Caco-2 (cell line): ENCODE measurements at regions not wholly inside any gene's neighbourhood (a gene's known extent, or its start where the extent isn't known, plus 50 kb on each side); places are given as distances from the start of the nearest gene placed in this dataset.

ENCODE experiments used
- BruUV-seq: library from RNA; stranded (reverse); fragments of 400-500 nt; replicated peaks from 2 replicates; lab custom pipeline; 2021; lab: Mats Ljungman, UMichigan
- CTCF ChIA-PET: fragments of 300-600 bp; sonication (Branson Sonifier 250); formaldehyde crosslinking; loops from one replicate; lab custom pipeline; 2022; ENCODE audit warnings: antibody characterized with exemption; lab: Charles Lee
- POLR2A ChIA-PET: fragments of 300-600 bp; sonication (Branson Sonifier 250); formaldehyde crosslinking; loops from one replicate; lab custom pipeline; 2022; ENCODE audit warnings: antibody characterized with exemption; lab: Charles Lee
- DNase-seq, 2 experiments: peaks; one replicate each; pipeline versions ENCODE4 v3.0.0 to v3.0.0-alpha.2; 2020 to 2022
- H3K27me3 ChIP-seq: replicated peaks from 2 replicates; pipeline ENCODE4 v1.6.0; 2011; ENCODE audit warnings: low read length; ENCODE audit not compliant: control insufficient read depth, insufficient read depth
- H3K36me3 ChIP-seq: 2 replicates; pipeline ENCODE4 v1.5.1; 2011; ENCODE audit warnings: low read length; ENCODE audit not compliant: control insufficient read depth, insufficient read depth
- H3K4me1 ChIP-seq: fragments of 250-450 bp; sonication (Bioruptor Pico); 2 replicates; pipeline ENCODE4 v1.5.1; 2020; ENCODE audit warnings: mild to moderate bottlenecking
- H3K4me3 ChIP-seq: 2 replicates; pipeline ENCODE4 v1.5.1; 2011; ENCODE audit warnings: low read depth, mild to moderate bottlenecking, control low read depth, low read length
- H3K9me3 ChIP-seq: fragments of 250-450 bp; sonication (Bioruptor Pico); 2 replicates; pipeline ENCODE4 v1.5.1; 2020; ENCODE audit warnings: mild to moderate bottlenecking, moderate library complexity
- H3K27ac Mint-ChIP-seq: one replicate; pipeline ENCODE4 v1.8.0; 2022; ENCODE audit warnings: mixed read lengths; ENCODE audit not compliant: unreplicated experiment
- H3K27me3 Mint-ChIP-seq: one replicate; pipeline ENCODE4 v1.8.0; 2022; ENCODE audit warnings: mixed read lengths; ENCODE audit not compliant: insufficient read depth, unreplicated experiment
- H3K36me3 Mint-ChIP-seq: one replicate; pipeline ENCODE4 v1.8.0; 2022; ENCODE audit warnings: mild to moderate bottlenecking, mixed read lengths; ENCODE audit not compliant: insufficient read depth, unreplicated experiment
- H3K4me1 Mint-ChIP-seq: one replicate; pipeline ENCODE4 v1.8.0; 2022; ENCODE audit warnings: low read depth, mixed read lengths; ENCODE audit not compliant: unreplicated experiment
- H3K4me3 Mint-ChIP-seq: one replicate; pipeline ENCODE4 v1.8.0; 2022; ENCODE audit warnings: mild to moderate bottlenecking, moderate library complexity, mixed read lengths; ENCODE audit not compliant: unreplicated experiment
- H3K9me3 Mint-ChIP-seq: one replicate; pipeline ENCODE4 v1.8.0; 2022; ENCODE audit warnings: mixed read lengths; ENCODE audit not compliant: unreplicated experiment
- intact Hi-C: fragments of 100-400 bp; cut with micrococcal nuclease; formaldehyde crosslinking; loops from one replicate; pipeline ENCODE4 v1.10.0; 2022; ENCODE audit not compliant: unreplicated experiment
- TF ChIP-seq, protein P1 (sequence below), 2 experiments: fragments of 200-600 bp in 1 of 2; IDR thresholded peaks; 1 replicate in 1 of 2; 2 replicates in 1 of 2; pipeline versions ENCODE4 v1.5.1 to v1.8.0; 2011 to 2022; ENCODE audit warnings: antibody characterized with exemption in 1 of 2, control low read depth in 1 of 2, inconsistent platforms in 1 of 2, low read depth in 1 of 2, low read length in 1 of 2, mild to moderate bottlenecking in 1 of 2, moderate library complexity in 1 of 2; ENCODE audit not compliant: insufficient read depth in 1 of 2, severe bottlenecking in 1 of 2, unreplicated experiment in 1 of 2

GRCh38 chrX:110588853-110589252 lies 206.8 kb downstream of the CHRDL1 start:
- H3K4me3 Mint-ChIP-seq = no peak overlapping the region
- CTCF ChIA-PET = interaction anchor here (1.4 kb wide), 1 partner anchor 258 kb away, joined by 3 read pairs; no protein-coding TSS in a partner anchor
- H3K9me3 ChIP-seq = no peaks in the 10 kb centered on the region

GRCh38 chrX:110600745-110601310 lies 194.8 kb downstream of the CHRDL1 start:
- ChIA-PET POLR2A (no interaction called here), CTCF (no interaction called here)
- DNase-seq = no peak
- H3K4me3 Mint-ChIP-seq = no peak overlapping the region
- intact Hi-C loops = no loop called here
- H3K36me3 Mint-ChIP-seq = no peaks in the 10 kb centered on the region
- no peak overlapping the region for H3K27ac Mint-ChIP-seq
- H3K4me1 Mint-ChIP-seq = no peaks in the 10 kb centered on the region
- no peak overlapping the region for H3K4me3 ChIP-seq
- H3K36me3 ChIP-seq = no peaks in the 10 kb centered on the region
- H3K9me3 Mint-ChIP-seq = peaks cover 11% of the 10 kb centered on the region
- H3K27me3 Mint-ChIP-seq = no peaks in the 10 kb centered on the region
- TF ChIP-seq, protein P1, sequence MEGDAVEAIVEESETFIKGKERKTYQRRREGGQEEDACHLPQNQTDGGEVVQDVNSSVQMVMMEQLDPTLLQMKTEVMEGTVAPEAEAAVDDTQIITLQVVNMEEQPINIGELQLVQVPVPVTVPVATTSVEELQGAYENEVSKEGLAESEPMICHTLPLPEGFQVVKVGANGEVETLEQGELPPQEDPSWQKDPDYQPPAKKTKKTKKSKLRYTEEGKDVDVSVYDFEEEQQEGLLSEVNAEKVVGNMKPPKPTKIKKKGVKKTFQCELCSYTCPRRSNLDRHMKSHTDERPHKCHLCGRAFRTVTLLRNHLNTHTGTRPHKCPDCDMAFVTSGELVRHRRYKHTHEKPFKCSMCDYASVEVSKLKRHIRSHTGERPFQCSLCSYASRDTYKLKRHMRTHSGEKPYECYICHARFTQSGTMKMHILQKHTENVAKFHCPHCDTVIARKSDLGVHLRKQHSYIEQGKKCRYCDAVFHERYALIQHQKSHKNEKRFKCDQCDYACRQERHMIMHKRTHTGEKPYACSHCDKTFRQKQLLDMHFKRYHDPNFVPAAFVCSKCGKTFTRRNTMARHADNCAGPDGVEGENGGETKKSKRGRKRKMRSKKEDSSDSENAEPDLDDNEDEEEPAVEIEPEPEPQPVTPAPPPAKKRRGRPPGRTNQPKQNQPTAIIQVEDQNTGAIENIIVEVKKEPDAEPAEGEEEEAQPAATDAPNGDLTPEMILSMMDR (IDR thresholded peaks at IDR 0.05; ENCODE audit: insufficient read depth in 1 of 2, low read depth in 1 of 2, low read length in 1 of 2, severe bottlenecking in 1 of 2, unreplicated experiment in 1 of 2) = no peak
- no peaks in the 10 kb centered on the region for H3K4me1 ChIP-seq
- no peaks in the 10 kb centered on the region for H3K9me3 ChIP-seq
- H3K27me3 ChIP-seq = no peaks in the 10 kb centered on the region
- no TSS peak for BruUV-seq

More at GRCh38 chrX:110588853-110589252, 206.8 kb downstream of the CHRDL1 start:
- H3K4me3 ChIP-seq = no peak overlapping the region
- peak in 1 of 2 experiments; percentile 13 for DNase-seq
- intact Hi-C loops = loop anchor here (2.0 to 5.0 kb wide), 2 partner anchors 76 to 258 kb away; no protein-coding TSS in a partner anchor
- Mint-ChIP-seq H3K27ac (no peak overlapping the region), H3K4me1 (no peaks in the 10 kb centered on the region), H3K9me3 (no peaks in the 10 kb centered on the region), H3K27me3 (no peaks in the 10 kb centered on the region), H3K36me3 (no peaks in the 10 kb centered on the region)
- no peaks in the 10 kb centered on the region for H3K27me3 ChIP-seq
- BruUV-seq = no TSS peak
- TF ChIP-seq, protein P1 (IDR thresholded peaks at IDR 0.05; ENCODE audit: insufficient read depth in 1 of 2, low read depth in 1 of 2, low read length in 1 of 2, severe bottlenecking in 1 of 2, unreplicated experiment in 1 of 2) = no peak
- H3K4me1 ChIP-seq = no peaks in the 10 kb centered on the region
- POLR2A ChIA-PET = no interaction called here
- H3K36me3 ChIP-seq = no peaks in the 10 kb centered on the region

- H3K27me3 ChIP-seq = no peaks in the 10 kb centered on the region
- no peaks in the 10 kb centered on the region for H3K9me3 ChIP-seq
- DNase-seq = no peak
- no TSS peak for BruUV-seq
- TF ChIP-seq, protein P1 (IDR thresholded peaks at IDR 0.05; ENCODE audit: insufficient read depth in 1 of 2, low read depth in 1 of 2, low read length in 1 of 2, severe bottlenecking in 1 of 2, unreplicated experiment in 1 of 2) = no peak
- H3K9me3 Mint-ChIP-seq = no peaks in the 10 kb centered on the region
- intact Hi-C loops = no loop called here
- H3K36me3 ChIP-seq = no peaks in the 10 kb centered on the region
- no peaks in the 10 kb centered on the region for H3K36me3 Mint-ChIP-seq
- H3K4me3 ChIP-seq = no peak overlapping the region
- no peaks in the 10 kb centered on the region for H3K27me3 Mint-ChIP-seq
- no peaks in the 10 kb centered on the region for H3K4me1 ChIP-seq
- ChIA-PET POLR2A (no interaction called here), CTCF (no interaction called here)
- H3K4me3 Mint-ChIP-seq = no peak overlapping the region
- no peak overlapping the region for H3K27ac Mint-ChIP-seq
- no peaks in the 10 kb centered on the region for H3K4me1 Mint-ChIP-seq
Observed at GRCh38 chrX:110614596-110614995, 181.0 kb downstream of the CHRDL1 start.
